SHP77 (cell line): ENCODE measurements at regions not wholly inside any gene's neighbourhood (a gene's known extent, or its start where the extent isn't known, plus 50 kb on each side); places are given as distances from the start of the nearest gene placed in this dataset.

Experiments
- DNase-seq, 2 experiments: peaks; one replicate each; lab custom pipeline; 2025; lab: John Stamatoyannopoulos, UW

DNA sequence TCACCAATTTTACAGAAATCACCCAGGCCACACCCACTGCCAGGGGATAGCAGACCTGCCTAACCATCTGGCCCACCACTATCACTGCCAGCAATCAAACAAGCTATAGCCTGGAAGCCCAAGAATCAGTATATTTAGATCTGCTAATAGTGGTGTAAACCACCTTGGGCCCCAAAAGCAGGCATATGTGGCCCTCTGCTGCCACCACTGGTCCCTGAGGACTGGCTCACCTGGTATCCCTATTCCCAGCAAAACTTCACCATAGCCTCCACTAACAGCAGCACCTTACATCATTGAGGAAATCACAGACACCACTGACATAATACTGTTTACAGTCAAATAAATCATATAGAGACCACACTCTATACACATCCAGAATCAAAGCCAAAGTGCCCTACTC, 880.4 kb upstream of the MAN1A1 start:
- no peak for DNase-seq

DNA sequence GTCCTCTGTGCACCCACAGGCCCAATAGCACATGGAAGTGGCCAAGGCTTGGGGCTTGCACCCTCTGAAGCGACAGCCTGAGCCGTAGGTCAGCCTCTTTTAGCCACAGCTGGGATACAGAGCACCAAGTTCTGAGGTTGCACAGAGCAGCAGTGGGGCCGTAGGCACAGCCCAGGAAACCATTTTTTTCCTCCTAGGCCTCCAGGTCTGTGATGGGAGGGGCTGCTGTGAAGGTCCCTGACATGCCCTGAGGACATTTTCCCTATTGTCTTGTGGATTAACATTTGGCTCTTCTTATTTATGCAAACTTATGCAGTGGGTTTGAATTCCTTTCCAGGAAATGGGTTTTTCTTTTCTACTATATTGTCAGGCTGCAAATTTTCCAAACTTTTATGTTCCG, 878.7 kb upstream of the MAN1A1 start:
- no peak for DNase-seq

DNA sequence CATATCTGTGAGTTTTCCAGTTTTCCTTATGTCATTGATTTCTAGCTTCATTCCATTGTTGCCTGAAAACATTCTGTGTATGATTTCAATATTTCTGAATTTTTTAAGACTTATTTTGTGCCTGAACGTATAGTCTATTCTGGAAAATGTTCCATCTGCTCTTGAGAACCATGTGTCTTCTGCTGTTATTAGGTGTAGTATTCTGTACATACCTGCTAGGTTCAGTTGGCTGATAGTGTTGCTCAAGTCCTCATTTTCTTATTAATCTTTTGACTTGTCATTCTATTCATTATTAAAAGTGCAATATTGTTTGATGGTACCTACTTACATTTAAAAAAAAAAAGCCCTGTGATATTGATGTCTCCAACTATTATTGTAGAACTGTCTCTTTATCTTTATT, 869.8 kb upstream of the MAN1A1 start:
- no peak for DNase-seq

DNA sequence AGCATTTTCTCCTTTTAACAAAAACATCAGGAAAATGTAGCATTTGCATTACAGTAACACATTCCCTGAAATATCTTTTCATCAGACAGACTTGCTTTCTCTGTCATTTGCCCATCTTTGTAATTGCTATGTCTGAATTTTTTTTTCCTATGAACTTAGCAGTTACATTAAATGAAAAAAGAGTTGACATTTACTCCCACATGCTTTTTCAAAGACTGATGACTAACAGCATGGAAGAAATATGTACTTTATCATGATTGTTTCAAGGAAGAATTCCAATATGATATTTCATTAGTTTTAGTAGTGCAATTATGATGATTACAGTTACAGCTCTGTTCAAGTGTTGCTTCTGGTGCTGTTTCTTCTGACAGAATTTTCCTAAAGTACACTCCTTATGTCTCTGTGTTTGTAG, 864.5 kb upstream of the MAN1A1 start:
- DNase-seq, result no peak

DNA sequence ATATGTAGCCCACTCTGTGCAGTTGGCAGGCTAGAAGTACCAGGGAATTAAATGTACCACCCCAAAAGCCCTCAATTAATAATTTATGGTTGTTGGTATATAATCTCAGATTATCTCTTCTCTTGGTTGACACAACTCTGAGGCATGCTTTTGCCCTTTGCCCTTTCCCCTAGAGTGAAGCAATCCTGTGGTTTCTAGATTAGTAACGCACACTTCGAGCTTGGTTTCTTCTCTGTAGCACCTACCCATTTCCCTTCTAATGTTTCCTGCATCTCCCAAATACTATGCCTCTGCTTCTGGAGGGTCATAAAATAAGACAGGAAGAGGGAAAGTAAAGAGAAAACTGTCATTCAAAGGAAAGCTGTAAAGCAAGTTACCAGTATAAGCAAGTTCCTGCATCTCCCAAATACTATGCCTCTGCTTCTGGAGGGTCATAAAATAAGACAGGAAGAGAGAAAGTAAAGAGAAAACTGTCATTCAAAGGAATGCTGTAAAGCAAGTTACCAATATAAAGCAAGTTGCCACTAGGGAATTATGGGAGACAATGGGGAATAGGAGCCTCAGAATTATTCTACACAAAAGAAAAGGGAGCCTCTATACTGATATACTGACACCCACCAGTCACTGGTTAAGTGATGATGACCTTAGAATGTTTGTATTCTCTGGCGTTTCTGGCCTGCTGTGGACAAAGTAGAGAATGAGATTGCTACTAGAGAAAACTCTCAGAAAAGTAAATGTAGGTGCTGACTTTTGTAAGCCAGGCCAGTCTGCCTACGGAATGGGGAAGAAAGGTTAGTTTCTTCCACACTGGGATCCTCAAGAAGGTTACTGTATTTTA, 862.6 kb upstream of the MAN1A1 start:
- DNase-seq, result no peak

DNA sequence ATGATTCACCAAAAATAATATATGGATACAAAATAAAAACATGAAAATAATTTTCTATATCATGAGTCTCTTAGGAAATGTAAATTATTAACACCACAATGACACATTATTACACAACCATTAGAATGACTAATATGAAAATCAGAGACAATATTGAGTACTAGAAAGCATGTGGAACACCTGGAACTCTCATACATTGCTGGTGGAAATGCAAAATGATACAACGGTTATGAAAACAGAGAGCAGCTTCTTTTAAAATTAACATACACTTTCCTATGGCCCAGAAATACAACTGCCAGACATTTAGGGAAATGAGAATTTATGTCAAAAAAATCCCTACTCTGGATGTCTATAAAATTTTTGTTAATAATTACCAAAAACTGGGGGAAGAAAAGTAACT, 853.3 kb upstream of the MAN1A1 start:
- DNase-seq, result no peak

DNA sequence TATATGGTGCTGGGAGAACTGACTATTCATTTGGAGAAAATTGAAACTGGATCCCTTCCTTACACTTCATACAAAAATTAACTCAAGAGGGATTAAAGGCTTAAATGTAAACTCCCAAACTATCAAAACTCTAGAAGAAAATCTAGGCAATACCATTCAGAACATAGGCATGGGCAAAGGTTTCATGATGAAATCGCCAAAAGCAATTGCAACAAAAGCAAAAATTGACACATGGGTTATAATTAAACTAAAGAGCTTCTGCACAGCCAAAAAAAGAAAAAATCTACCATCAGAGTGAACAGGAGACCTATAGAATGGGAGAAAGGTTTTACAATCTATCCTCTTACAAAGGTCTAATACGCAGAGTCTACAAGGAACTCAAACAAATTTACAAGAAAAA, 851.3 kb upstream of the MAN1A1 start:
- no peak for DNase-seq

DNA sequence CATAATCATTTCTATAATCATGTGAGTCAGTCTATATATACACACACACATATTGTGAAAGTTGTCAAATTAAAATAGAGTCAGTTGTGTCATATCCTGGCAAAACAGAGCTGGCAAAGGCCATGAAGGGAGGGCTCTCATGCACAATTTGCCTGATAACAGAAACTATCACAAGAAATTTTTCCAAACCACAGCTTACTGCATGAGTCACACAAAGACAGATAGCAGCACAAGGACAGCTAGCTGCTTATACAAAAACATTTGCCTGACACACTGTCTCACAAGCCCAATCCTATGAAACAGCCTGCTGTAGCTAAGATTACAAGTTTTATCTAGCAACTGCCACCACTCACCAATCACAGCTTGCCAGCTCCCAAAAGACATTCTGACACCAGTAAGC, 848.5 kb upstream of the MAN1A1 start:
- DNase-seq, result no peak

DNA sequence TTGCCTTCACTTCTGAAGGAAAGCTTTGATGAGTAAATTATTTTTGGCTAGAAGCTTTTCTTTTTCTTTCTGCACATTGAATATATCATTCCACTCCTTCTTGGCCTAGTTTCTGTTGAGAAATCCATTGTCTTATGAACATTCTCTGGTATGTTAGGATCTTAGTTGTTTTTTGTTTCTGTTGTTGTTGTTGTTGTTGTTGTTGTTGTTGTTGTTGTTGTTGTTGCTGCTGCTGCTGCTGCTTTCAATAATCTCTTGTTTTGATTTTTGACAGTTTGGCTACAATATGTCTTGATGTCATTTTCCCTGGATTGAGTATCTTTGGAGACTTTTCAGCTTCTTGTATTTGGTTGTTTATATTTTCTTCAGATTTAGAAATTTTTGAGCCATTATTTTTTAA, 836.5 kb upstream of the MAN1A1 start:
- DNase-seq, result no peak

DNA sequence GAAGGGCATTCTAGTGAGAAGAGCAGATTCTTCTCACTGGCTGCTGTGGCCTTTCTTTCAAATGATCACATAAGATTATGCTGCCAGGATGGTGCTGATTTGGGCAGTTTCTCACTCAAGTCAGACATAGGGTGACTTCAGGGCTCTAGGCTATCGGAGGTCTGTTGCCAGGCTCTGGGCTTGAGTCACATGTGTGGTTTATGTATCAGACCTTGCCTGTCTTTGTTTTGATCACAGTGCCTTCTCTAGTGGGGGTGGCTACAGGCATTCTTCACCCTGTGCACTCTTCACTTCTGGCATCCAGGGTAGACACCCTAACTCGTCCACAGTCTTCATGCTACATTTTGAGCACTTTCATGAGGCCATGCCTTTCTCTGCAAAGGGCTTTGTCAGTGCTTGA, 823.7 kb upstream of the MAN1A1 start:
- DNase-seq, result no peak

DNA sequence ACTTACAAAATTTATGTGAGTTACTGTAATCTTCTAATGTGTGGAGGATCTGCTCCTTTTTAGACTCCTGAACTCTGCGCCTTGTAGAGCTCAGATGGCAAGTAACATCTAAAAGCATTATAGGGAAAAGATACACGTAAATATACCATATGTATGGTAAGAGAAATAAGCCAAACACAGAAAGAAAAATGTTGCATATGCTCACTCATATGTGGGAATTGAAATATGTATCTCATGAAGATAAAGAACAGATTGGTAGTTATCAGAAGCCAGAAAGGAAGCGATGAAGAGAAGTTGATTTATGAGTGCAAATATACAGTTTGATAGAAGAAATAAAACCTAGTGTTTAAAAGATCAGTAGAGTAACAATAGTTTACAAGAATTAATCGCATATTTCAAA, 815.0 kb upstream of the MAN1A1 start:
- DNase-seq, result no peak

DNA sequence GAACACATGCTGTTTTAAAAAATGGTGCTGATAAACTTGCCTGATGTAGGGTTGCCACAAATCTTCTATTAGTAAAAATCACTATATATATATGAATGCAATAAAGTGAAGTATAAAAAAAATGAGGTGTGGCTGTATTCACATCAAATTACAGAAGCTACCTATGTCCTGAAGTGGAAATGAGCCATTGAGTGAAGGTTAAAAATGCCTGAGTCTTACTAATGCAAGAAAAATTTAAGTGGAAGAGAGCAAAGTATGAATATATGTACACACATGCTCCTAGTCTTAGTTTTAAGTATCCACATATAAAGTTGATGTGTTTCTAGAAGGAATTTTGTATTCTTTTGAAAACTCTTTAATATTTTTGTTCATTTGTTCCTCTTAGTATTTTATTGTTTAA, 808.3 kb upstream of the MAN1A1 start:
- no peak for DNase-seq

DNA sequence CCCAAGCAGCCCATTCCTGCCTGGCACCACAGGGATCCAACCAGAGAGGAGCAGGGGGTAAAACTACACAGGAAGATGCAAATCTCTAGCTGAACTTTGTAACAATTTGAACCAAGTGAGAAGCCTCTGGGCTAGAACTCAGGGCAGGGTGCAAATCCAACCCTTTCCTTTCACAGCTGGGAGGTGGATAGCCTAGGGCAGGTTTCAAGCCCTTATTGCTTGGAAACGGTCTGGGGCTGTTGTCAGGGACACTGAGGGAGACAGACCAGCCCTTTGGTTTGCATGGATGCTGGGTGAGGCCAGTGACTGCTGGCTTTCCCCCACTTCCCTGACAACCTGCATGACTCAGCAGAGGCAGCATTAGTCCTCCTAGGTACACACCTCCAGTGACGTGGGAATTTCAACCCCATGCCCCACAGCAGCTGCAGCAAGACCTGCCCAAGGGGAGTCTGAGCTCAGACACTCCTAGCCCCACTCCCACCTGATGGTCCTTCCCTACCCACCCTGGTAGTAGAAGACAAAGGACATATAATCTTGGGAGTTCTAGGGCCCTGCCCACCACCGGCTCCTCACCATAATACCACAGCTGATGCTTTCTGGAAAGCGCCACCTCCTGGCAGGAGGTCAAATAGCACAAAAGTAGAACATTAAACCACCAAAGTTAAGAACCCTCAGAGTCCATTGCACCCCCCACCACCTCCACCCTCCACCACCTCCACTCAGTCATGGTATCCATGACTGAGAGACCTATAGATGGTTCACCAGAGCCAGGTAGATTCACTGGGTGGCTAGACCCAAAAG, 797.7 kb upstream of the MAN1A1 start:
- no peak for DNase-seq

DNA sequence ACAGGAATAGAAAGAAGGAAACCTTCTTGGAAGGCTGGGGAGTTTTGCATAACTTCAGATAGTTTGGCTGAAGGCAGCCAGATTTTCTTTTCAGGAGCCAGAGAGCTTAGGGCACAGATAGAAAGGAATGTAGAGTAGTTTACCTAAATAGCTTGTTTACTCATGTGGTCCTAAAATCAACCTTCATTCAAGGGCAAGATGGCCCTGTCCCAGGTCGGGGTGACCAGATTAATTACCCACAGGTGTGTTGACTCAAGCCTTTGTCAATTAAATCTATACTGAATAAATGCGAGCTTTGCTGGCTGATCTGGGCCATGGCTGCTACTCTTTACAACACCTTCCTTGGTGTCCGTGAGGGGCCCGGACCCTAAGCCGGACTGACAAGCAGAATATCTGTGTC, 792.0 kb upstream of the MAN1A1 start:
- DNase-seq, result no peak

DNA sequence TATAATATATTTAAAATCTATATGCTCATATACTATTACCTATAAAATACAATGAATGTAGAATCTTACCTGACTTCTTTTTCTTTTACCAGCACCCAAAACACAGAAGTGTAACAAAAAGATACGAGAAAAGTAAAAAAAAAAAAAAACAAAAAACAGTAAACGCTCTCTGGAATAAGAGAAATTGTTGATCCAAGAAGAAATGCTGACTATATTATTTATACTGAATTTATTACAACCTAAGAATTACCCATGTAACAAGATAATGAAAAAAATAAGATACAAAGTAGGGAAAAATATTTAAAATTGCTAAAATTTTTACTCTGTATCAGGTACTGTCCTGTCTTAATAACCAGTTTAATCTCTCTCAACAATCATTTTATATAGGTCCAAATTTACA, 787.9 kb upstream of the MAN1A1 start:
- no peak for DNase-seq

DNA sequence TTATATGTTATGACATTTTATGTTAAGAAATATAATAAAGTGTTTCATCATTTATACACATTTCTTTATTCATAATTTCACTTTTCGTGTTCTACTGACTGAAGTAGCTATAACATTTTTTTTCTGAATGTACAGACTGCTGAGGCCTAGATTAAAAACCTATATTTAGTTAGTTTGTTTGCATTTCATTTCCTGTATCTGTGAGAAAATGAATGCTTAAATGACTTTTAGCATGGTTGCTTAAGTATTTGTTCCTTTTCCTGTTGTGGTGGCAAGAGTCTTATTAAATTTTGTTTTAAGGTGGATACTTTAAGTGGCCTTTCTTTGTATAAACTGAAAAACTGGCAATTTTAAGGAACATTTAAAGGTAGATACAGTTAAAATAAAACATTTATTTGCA, 779.7 kb upstream of the MAN1A1 start:
- DNase-seq, result no peak

DNA sequence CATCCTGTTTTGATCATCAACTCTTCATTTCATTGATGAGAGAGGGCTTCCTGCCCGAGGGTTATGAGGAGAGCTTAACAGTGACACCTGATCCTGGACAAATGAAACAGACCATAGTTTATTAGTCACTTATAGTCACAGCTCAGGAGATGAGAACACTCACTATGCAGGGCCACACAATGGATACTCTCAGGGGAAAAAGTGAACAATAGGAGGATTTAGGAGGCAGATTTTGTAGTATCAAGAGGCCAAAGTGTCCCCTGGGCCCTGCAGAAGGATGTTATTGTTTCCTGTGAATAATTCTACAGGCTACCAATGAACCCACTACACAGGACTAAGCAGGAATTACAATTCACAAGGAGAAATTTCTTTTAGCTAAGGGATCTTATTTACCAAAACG, 772.8 kb upstream of the MAN1A1 start:
- DNase-seq, result no peak

DNA sequence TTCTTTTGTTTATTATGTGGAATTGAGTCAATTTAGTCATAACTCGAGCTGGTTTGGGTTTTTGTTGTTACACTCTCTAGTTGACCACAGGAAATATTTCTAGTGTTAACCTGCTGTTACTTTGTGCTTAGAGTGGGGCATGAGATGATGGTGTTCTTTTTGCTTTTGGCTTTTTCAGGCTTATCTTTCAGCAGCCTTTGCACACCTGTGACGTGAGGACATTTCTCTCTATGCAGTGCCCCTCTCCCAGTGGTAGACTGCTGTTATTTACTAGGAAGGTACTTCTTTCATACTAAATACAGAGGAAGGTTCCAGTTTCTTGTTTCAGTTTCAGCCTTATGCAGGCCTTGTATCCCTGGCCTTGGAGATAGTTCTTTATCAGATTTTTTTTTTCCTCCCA, 766.8 kb upstream of the MAN1A1 start:
- no peak for DNase-seq

DNA sequence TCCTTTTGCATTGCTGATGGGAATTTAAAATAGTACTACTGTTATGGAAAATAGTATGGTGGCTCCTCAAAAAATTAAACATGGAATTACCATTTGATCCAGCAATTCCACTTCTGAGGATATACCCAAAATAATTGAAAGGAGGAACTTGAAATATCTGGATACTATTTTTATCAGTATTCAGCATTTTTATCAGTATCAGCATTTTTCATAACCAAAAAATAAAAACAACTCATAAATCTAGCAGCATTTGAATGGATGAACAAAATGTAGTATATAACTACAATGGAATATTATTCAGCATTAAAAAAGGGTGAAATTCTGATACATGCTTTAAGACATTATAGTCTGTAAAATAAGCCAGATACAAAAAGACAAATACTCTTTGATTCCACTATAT, 763.4 kb upstream of the MAN1A1 start:
- no peak for DNase-seq

DNA sequence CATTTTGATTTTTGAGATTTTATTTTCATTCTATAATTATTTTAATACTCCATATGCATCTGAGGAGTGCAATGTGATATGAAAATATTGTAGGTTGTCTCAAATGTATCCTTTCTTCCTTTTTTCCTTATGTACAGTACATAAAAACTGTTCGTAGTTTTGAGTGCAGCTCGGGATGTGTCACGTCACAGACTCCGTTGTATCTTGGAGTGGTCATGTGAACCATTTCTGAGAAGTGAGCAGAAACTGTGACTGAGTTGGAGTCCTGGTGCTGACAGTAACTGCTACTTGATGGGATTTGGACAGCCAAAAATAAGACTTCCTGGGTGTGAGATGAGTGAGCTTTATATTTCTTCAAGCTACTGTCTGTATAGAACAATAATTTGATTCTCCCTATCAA, 761.4 kb upstream of the MAN1A1 start:
- no peak for DNase-seq

DNA sequence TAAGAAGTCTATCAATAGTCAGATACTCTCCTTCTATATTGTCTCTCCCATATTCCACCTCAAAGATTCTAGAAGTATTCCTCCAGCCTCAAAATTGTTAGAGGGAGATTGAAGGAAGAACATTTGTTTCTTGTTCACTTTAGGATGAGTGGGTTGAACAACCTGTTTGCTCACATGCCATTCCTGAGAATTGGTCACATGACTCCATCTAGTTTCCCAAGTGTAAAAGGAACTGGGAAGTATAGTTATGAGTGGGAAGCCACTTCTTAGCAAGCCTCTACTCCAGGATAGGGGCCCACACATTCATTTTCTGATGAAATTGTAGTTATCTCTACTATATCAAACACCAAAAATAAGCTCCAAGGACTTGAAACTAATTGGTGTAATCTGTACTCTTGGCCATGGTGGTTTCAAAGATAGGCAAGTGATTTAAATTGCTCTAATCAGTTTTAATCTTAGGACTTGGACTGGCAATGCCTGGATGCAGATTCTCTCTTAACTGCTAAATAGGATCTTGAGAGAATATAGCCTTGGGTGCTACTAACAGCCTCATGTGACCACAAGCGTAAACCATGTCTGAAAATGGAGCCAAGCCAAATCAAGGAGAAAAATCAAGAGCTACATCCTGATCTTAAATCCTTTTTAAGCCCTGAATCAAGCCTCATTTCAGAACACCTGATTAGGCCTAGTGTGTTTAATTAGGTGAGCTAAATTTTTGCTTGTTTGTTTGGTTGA, 758.7 kb upstream of the MAN1A1 start:
- no peak for DNase-seq

DNA sequence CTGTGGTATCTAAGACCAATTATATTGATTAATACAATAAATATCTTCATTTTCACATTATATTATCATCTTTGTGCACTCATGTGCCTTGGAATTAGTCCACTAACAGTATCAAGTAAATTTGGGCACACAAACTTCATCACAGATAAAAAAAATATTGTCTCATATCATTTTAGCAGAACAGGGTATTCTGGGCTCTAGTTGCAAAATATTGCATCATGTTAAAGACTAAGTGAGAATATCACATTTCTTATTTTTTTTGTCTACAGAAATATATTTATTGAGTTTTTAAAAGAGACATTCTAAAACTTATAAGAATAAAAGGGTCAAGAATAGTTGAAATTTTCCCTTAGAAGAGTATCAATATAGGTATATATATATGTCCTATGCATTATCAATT, 754.1 kb upstream of the MAN1A1 start:
- DNase-seq, result no peak

DNA sequence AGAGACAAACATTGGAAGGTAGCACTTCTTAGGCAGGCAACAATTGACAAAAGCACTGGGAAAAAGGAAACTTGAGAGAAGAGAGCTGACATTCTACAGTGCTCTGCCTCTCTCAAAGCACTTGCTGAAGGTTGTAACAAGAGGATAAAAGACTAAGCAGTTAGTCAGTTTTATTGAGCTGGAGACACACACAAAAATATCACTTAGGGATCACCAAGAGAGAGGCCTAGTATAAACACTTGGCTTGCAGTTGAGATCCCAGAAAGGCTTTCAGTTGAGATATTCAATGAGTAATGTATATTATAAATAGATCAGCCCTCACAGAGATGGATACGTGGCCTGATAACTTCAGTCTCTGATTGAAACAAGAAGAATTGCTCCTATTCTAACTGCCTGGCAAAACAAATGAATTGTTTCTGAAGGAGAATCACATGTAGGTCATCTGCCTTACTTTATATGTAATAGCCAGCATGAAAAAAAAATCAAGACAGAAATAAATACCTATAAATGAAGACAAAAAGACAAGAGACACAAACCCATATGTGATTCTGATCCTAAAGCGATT, 747.2 kb upstream of the MAN1A1 start:
- DNase-seq, result no peak
